ENCODE measurements at regions not wholly inside any gene's neighbourhood (a gene's known extent, or its start where the extent isn't known, plus 50 kb on each side); places are given as distances from the start of the nearest gene placed in this dataset.

DNA sequence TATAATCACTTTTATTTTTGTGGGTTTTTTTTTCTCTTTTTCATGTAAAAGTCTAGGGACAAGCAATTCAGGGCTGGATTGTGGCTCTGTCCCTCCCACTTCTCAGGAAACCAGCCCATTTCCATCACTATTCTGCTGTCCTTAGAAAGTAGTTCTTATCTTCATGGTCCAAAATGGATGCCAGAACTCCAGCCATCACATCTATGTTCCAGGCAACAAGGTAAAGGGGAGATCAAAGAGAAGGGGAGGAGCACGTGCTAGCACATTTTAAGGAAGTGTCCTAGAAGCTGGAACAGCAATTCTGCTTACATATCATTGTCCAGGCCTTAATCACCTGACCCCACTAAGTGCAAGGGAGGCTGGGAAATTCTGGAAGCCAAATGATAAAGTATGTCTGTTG is 181.1 kb upstream of the C2CD4B start:
- peaks cover under 1% of the 10 kb centered on the region for H3K27me3 Mint-ChIP-seq
- ChIA-PET POLR2A (no interaction called here), CTCF (no interaction called here)
- no CpG with 5 or more reads among the region's 1 CpG for WGBS (ENCODE audit: insufficient coverage)
- Histone ChIP-seq H3K4me3 (ENCODE audit: control extremely low read depth in 1 of 5, extremely low read depth in 1 of 5, insufficient read depth in 1 of 5, low read depth in 2 of 5, low read length in 4 of 5) (no peak overlapping the region), H4K20me1 (ENCODE audit: control insufficient read depth, insufficient read depth, low read length, poor library complexity, severe bottlenecking) (no peaks in the 10 kb centered on the region), H2AFZ (ENCODE audit: insufficient read depth, low read depth, low read length, poor library complexity, severe bottlenecking) (no peak overlapping the region), H3K9me3 (ENCODE audit: control extremely low read depth in 1 of 3, control insufficient read depth in 2 of 3, insufficient read depth in 1 of 3, low read length in 2 of 3) (peaks cover 0 to 3% (median 0%) of the 10 kb centered on the region in 3 donors), H3K36me3 (replicated peaks in 1 of 2; ENCODE audit: control extremely low read depth in 1 of 2, control insufficient read depth in 1 of 2, extremely low read depth in 1 of 2, insufficient read depth in 2 of 2, low read length in 1 of 2) (no peaks in the 10 kb centered on the region), H3K4me1 (ENCODE audit: control insufficient read depth in 2 of 2, insufficient read depth in 2 of 2, low read length in 2 of 2) (peaks cover 0 to 3% of the 10 kb centered on the region in 2 donors), H3K27ac (ENCODE audit: low read length in 2 of 2) (no peak overlapping the region), H3K79me2 (ENCODE audit: control insufficient read depth, insufficient read depth, low read length) (no peaks in the 10 kb centered on the region), H3K9ac (ENCODE audit: low read length) (no peak overlapping the region), H3K27me3 (replicated peaks in 1 of 4; ENCODE audit: control extremely low read depth in 1 of 4, control insufficient read depth in 3 of 4, insufficient read depth in 4 of 4, low read length in 3 of 4) (peaks cover 0 to 3% (median 0%) of the 10 kb centered on the region in 4 experiments), H3K4me2 (replicated peaks; ENCODE audit: low read depth, low read length, poor library complexity, severe bottlenecking) (no peak overlapping the region)
- H3K4me3 Mint-ChIP-seq: no peak overlapping the region
- no peak for ATAC-seq (ENCODE audit: low read depth)
- no peak for DNase-seq
- intact Hi-C loops (cut with micrococcal nuclease): no loop called here
- no peak overlapping the region for H3K27ac Mint-ChIP-seq
- H3K9me3 Mint-ChIP-seq (ENCODE audit: insufficient read depth): no peaks in the 10 kb centered on the region
- peaks cover 8% of the 10 kb centered on the region for H3K4me1 Mint-ChIP-seq
- no peak for TF ChIP-seq EZH2 (IDR thresholded peaks at IDR 0.05; ENCODE audit: borderline replicate concordance, insufficient read depth, low read depth, low read length, poor library complexity, severe bottlenecking)
- TF ChIP-seq, protein P1, sequence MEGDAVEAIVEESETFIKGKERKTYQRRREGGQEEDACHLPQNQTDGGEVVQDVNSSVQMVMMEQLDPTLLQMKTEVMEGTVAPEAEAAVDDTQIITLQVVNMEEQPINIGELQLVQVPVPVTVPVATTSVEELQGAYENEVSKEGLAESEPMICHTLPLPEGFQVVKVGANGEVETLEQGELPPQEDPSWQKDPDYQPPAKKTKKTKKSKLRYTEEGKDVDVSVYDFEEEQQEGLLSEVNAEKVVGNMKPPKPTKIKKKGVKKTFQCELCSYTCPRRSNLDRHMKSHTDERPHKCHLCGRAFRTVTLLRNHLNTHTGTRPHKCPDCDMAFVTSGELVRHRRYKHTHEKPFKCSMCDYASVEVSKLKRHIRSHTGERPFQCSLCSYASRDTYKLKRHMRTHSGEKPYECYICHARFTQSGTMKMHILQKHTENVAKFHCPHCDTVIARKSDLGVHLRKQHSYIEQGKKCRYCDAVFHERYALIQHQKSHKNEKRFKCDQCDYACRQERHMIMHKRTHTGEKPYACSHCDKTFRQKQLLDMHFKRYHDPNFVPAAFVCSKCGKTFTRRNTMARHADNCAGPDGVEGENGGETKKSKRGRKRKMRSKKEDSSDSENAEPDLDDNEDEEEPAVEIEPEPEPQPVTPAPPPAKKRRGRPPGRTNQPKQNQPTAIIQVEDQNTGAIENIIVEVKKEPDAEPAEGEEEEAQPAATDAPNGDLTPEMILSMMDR (IDR thresholded peaks at IDR 0.05): no peak

DNA sequence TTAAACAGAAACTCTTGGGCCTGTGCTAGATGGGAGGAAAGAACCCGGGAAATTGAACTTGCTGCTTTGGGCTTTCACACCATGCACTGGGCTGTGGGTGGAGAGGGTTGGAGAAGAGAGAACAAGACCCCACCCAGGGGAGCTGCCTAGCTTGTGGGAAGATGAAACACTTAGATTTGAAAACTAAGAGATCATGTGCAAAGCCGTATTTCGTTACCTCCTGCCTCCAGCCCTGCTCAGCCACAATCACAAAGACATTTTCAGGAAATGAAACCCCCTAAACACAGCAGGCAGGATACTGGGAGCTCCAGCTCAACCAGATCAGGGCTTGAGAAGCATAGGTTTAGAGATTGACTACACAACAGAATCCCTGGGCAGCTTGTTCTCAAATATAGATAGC is 183.0 kb upstream of the C2CD4B start:
- Mint-ChIP-seq H3K27ac (no peak overlapping the region), H3K4me1 (peaks cover 8% of the 10 kb centered on the region), H3K4me3 (no peak overlapping the region), H3K27me3 (peaks cover 15% of the 10 kb centered on the region), H3K9me3 (ENCODE audit: insufficient read depth) (no peaks in the 10 kb centered on the region)
- H3K27me3 ChIP-seq (replicated peaks in 1 of 4; ENCODE audit: control extremely low read depth in 1 of 4, control insufficient read depth in 3 of 4, insufficient read depth in 4 of 4, low read length in 3 of 4): peaks cover 0 to 6% (median 0%) of the 10 kb centered on the region in 4 experiments
- H4K20me1 ChIP-seq (ENCODE audit: control insufficient read depth, insufficient read depth, low read length, poor library complexity, severe bottlenecking): no peaks in the 10 kb centered on the region
- no peak for TF ChIP-seq EZH2 (IDR thresholded peaks at IDR 0.05; ENCODE audit: borderline replicate concordance, insufficient read depth, low read depth, low read length, poor library complexity, severe bottlenecking)
- TF ChIP-seq, protein P1 (IDR thresholded peaks at IDR 0.05): no peak
- peaks cover 0 to 3% (median 0%) of the 10 kb centered on the region in 3 donors for H3K9me3 ChIP-seq (ENCODE audit: control extremely low read depth in 1 of 3, control insufficient read depth in 2 of 3, insufficient read depth in 1 of 3, low read length in 2 of 3)
- no peaks in the 10 kb centered on the region for H3K36me3 ChIP-seq (replicated peaks in 1 of 2; ENCODE audit: control extremely low read depth in 1 of 2, control insufficient read depth in 1 of 2, extremely low read depth in 1 of 2, insufficient read depth in 2 of 2, low read length in 1 of 2)
- no peaks in the 10 kb centered on the region for H3K79me2 ChIP-seq (ENCODE audit: control insufficient read depth, insufficient read depth, low read length)
- no peak overlapping the region for H3K4me3 ChIP-seq (ENCODE audit: control extremely low read depth in 1 of 5, extremely low read depth in 1 of 5, insufficient read depth in 1 of 5, low read depth in 2 of 5, low read length in 4 of 5)
- ChIA-PET CTCF (no interaction called here), POLR2A (no interaction called here)
- no CpG with 5 or more reads among the region's 3 CpGs for WGBS (ENCODE audit: insufficient coverage)
- H3K4me1 ChIP-seq (ENCODE audit: control insufficient read depth in 2 of 2, insufficient read depth in 2 of 2, low read length in 2 of 2): peaks cover 0 to 3% of the 10 kb centered on the region in 2 donors
- ATAC-seq (ENCODE audit: low read depth) (no peak), DNase-seq (no peak)
- H3K4me2 ChIP-seq (replicated peaks; ENCODE audit: low read depth, low read length, poor library complexity, severe bottlenecking): no peak overlapping the region
- no peak overlapping the region for H3K9ac ChIP-seq (ENCODE audit: low read length)
- intact Hi-C loops (cut with micrococcal nuclease): no loop called here
- H2AFZ ChIP-seq (ENCODE audit: insufficient read depth, low read depth, low read length, poor library complexity, severe bottlenecking): no peak overlapping the region
- H3K27ac ChIP-seq (ENCODE audit: low read length in 2 of 2): no peak overlapping the region

All from B cell (primary cell).